ENCODE measurements at regions not wholly inside any gene's neighbourhood (a gene's known extent, or its start where the extent isn't known, plus 50 kb on each side); places are given as distances from the start of the nearest gene placed in this dataset.
"Not testable (repeated sequence)": the region's sequence is repeated elsewhere in the genome, so short reads cannot be mapped to it uniquely, and the experiment has no call there.

- no peak for DNase-seq (ENCODE audit: low spot score)
These were observed 55.2 kb downstream of the GCC1 start for GRCh38 chr7:127530148-127530547.

DNA sequence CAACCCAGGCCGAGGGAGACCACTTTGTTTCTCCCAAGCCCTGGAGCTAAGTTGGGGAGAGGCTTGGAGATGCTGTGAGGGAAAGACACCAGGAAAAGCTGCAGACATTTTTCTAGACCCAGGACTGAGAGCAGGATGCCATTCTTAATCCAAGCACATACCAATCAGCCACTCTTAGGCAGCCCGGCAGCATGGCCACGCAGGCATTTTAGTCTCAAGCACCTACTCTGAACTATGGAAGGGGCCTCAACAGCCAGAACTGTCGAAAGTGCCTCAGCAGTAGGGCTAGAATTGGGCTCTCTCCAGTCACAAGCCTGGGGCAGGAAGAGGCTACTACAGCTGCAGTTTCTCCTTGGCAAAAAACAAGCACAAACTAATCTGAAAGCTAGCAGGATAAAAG lies 57.8 kb downstream of the GCC1 start:
- no peak for DNase-seq (ENCODE audit: low spot score)

- no peak for DNase-seq (ENCODE audit: low spot score)
These were observed 59.4 kb downstream of the GCC1 start for GRCh38 chr7:127525866-127526480.

- DNase-seq (ENCODE audit: low spot score) = no peak
These were observed 69.1 kb downstream of the GCC1 start for GRCh38 chr7:127516320-127516719.

GRCh38 chr7:127514499-127514898 lies 70.9 kb downstream of the GCC1 start:
- DNase-seq (ENCODE audit: low spot score) = peak; percentile 21

DNA sequence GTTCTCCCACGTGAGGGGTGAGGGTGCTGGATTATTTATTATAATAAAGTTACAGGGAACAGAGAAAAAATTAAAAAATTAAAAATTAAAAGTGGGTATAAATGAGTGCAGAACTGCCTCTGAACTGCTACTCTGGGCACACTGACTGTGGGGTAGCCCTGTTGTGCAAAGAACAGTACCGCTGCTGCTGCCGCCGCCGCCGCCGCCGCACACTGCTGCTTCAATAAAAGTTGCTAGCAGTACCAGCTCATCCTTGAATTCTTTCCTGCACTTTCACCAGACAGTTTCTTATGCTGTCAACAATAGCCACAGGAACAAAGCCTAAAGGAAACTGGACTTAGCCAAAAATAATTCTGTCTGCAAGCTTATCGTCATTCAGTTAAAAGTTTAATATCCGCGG lies 72.1 kb downstream of the GCC1 start:
- DNase-seq (ENCODE audit: low spot score) = no peak

- no peak for DNase-seq (ENCODE audit: low spot score)
These were observed 72.7 kb downstream of the GCC1 start for GRCh38 chr7:127512663-127513062.

GRCh38 chr7:127504715-127505114 lies 80.7 kb downstream of the GCC1 start:
- DNase-seq (ENCODE audit: low spot score) = peak; percentile 15

DNA sequence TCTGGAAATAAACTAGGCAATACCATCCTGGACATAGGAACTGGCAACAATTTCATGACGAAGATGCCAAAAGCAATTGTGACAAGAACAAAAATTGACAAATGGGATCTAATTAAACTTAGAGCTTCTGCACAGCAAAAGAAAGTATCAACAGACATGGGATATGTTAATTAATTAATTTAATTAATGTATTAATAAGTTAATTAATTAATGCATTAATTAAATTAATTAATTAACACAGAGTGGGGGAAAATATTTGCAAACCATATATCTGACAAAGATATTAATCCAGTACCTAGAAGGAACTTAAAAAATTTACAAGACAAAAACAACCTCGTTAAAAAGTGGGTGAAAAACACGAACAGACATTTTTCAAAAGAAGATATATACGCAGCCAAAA lies 83.6 kb downstream of the GCC1 start:
- no peak for DNase-seq (ENCODE audit: low spot score)

DNA sequence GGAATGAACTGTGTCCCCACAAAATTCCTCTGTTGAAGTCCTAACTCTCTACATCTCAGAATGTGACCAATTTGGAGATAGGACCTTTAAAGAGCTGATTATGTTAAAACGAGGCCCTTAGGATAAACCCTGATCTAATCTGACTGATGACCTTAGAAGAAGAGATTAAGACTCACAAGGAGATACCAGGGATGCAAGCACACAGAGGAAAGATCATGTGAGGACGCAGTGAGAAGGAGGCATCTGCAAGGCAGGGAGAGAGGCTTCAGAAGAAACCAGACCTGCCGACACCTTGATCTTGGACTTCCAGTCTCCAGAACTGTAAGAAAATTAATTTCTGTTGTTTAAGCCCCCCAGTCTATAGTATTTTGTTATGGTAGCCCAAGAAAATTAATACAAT lies 94.9 kb upstream of the ZNF800 start:
- no peak for DNase-seq (ENCODE audit: low spot score)

- peak; percentile 56 for DNase-seq (ENCODE audit: low spot score)
These were observed 94.1 kb upstream of the ZNF800 start for GRCh38 chr7:127486654-127487053.

DNA sequence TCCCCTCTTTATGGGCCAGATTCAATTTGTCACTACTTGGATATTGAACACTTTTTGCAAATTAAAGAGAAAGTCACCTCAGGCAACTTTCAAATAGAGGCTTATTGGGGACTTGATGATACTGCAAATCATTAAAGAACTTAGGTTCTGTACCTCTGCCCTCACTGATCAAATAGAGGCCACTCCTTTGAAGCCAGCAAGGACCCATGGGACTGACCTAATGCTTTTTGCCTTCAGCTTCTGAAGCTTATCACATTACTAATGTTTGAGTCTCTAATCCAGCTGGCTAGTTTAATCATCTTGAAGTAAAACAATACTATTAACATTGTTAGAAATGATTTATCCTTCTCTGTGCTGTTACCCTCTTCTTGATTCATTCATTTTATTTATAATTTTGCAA lies 93.0 kb upstream of the ZNF800 start:
- no peak for DNase-seq (ENCODE audit: low spot score)

DNA sequence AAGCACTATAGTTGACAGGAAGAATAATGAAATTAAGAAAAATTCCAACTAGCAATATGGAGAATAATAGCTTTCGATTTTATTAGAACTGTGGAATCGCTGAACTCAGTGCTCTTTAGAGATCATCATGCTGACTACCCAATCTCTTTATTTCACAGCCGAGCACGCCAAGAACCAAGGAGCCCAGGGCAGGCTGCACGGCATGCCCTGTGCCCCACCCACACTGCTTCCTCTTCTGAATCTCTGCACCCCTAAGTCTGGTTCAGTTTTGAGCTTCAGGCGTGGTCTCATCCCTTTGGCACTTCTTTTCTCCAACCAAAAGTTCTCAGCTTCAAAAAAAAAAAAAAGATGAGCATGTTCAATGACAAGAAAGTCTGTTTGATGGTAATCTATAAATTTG lies 92.4 kb upstream of the ZNF800 start:
- no peak for DNase-seq (ENCODE audit: low spot score)

DNA sequence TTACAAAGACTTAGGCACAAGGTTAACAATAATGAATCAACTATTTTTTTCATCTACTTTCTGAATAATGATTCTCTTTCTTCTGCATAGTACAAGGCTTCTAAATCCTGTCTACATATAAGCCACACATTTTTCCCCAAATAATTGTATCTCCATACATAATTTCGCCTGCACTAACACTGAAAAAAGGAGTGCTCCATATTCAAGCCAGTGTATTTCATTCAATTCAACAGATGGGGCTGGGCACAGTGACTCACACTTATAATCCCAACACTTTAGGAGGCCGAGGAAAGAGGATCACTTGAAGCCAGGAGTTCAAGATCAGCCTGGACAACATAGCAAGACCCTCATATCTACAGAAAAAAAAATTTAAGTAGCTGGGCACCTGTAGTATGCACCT lies 86.0 kb upstream of the ZNF800 start:
- no peak for DNase-seq (ENCODE audit: low spot score)

GRCh38 chr7:127478024-127478355 lies 85.5 kb upstream of the ZNF800 start:
- DNase-seq (ENCODE audit: low spot score) = no peak

DNA sequence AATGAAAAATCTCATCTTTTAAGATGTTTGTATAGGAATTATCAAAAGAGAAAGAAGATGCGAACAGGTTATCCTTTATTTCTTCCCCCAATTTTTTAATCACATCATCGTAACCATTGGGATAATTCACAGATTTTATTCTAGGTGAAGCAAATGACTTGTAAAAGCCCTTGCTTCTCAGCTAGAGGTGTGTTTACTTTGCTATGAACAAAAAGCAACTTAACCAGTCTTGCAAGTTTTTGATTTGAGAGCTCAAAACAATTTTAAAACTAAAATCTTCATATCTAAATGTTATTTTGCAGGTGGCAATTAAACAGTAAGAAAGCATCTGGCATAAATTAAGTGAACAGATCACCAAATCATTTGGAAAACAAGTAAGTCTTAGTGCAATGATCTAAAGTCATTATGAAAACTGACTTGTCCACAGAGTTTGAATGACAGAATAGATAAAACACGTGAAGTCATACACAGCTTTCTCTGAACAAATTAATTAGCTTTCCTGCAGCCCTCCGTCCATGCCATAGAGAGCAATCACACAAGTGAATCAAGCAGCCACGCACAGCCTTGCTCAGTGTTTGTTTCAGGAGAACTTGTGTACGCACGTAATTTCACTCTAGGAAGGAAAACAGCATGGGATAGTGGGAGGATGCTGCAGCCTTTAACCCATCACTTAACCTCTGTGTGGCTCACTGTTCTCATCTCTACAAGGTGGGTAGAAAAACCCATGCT lies 85.0 kb upstream of the ZNF800 start:
- no peak for DNase-seq (ENCODE audit: low spot score)

DNA sequence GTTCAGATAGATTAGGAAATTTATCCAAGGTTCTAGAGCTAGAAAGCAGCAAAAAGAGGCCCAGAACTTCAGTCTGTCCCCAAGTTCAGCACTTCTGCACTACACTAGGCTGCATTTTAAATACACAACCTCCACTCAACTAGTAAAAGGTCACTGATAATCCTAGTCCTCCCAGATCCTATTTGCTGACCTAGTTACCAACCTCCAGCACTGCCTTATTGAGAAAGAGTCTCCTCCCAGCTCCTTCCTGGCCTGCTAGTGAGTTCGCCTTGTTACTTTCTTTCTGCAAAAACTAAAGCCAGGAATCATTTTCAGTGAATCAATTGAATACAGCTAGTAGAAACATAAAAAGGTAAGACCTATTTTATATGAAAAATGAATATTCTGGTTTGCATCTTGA lies 84.1 kb upstream of the ZNF800 start:
- DNase-seq (ENCODE audit: low spot score) = no peak

GRCh38 chr7:127474457-127474856 lies 81.9 kb upstream of the ZNF800 start:
- no peak for DNase-seq (ENCODE audit: low spot score)

GRCh38 chr7:127473409-127473808 lies 80.9 kb upstream of the ZNF800 start:
- DNase-seq (ENCODE audit: low spot score) = no peak

DNA sequence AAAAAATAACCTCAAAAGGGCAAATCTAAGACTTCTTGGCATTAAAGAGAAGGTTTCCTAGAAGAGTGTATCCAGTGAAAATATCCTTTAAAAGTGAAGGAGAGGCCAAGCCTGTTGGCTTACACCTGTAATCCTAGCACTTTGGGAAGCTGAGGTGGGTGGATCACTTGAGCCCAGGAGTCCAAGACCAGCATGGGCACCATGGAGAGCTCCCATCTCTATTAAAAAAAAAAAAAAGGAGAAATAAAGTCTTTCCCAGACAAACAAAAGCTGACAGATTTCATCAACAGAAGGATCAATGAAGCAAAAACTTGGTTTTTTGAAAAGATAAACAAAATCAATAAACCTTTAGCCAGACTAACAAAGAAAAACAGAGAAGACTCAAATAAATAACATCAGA lies 67.6 kb upstream of the ZNF800 start:
- no peak for DNase-seq (ENCODE audit: low spot score)

DNA sequence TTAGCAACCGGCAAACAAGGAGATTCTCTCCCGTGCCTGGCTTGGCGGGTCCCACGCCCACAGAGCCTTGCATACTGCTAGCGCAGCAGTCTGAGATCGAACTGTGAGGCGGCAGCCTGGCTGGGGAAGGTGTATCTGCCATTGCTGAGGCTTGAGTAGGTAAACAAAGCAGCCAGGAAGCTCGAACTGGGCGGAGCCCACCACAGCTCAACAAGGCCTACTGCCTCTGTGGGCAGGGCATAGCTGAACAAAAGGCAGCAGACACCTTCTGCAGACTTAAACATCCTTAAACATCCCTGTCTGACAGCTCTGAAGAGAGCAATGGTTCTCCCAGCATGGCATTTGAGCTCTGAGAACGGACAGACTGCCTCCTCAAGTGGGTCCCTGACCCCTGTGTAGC lies 58.8 kb upstream of the ZNF800 start:
- DNase-seq (ENCODE audit: low spot score) = not testable (repeated sequence)

GRCh38 chr7:127448566-127448965 lies 56.1 kb upstream of the ZNF800 start:
- DNase-seq (ENCODE audit: low spot score) = no peak

- DNase-seq (ENCODE audit: low spot score) = peak; percentile 85
These were observed 54.9 kb upstream of the ZNF800 start for GRCh38 chr7:127447326-127447945.

DNA sequence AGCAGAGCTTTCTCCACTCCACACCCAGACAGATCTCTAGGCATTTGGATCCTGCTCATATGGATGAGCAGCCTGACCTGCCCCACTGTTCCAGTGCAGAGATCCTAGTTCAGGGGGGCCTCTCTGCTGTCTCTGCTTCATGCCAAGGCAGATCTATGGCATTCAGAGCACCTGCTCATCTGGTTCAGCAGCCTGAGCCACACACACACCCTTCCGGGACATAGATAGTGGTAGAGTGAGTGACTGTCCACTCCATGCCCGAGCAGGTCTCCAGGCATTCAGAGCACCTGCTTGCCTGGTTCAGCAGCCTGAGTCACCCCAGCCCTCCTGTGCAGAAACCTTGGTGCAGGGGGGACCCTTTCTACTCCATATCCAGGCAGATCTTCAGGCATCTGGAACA lies 54.3 kb upstream of the ZNF800 start:
- DNase-seq (ENCODE audit: low spot score) = no peak

All from kidney tubule cell (primary cell).